UCSD-AML1 (cell line): ENCODE measurements at regions not wholly inside any gene's neighbourhood (a gene's known extent, or its start where the extent isn't known, plus 50 kb on each side); places are given as distances from the start of the nearest gene placed in this dataset.
"Not testable (repeated sequence)": the region's sequence is repeated elsewhere in the genome, so short reads cannot be mapped to it uniquely, and the experiment has no call there.

Experiments used
- DNase-seq: peaks from one replicate; lab custom pipeline; 2025; ENCODE audit not compliant: unreplicated experiment; lab: John Stamatoyannopoulos, UW

DNA sequence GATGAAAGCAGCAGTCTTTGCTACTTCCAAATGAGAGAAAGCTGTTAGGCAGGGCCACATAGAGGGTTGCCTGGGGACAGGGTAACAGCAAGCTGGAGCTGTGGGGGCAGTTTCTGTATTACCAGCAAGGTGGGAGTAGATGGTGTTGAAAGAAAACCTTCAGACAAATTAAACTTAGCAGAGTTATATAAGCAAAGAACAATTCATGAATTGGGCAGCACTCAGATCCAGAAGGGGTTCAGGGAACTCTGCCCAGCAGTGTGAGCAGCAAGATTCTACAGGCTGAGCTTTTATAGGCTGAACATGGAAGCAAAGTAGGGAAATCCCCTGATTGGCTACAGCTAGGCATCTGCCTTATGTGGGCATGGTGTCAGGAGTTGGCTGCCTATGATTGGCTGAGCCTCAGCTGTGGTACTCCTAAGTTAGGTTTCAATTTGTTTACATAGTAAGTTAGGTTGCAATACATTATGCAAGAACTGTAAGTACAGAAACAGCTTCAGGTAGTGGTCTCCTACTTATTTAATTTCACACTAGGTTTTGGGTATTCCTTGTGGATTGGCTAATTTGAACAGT, 64.1 kb upstream of the TMPRSS2 start:
- no peak for DNase-seq

DNA sequence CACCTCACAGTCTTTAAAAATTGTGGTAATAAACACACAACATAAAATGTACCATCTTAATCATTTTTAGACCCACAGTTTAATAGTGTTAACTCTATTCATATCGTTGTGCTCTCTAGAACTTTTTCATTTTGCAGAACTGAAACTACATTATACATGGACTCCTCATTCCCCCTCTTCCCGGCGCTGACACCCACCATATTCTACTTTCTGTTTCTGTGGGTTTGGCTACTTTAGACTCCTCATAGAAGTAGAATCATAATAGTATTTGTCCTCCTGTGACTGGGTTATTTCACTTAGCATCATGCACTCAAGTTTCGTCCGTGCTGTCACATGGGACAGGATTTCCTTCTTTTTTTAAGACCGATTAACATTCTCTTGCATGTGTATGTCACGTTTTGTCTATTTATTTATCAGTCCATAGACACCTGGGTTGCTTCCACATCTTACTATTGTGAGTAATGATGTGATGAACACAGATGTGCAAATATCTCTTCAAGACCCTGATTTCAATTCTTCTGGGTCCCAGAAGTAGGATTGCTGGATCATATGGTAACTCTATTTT, 62.9 kb upstream of the TMPRSS2 start:
- no peak for DNase-seq

DNA sequence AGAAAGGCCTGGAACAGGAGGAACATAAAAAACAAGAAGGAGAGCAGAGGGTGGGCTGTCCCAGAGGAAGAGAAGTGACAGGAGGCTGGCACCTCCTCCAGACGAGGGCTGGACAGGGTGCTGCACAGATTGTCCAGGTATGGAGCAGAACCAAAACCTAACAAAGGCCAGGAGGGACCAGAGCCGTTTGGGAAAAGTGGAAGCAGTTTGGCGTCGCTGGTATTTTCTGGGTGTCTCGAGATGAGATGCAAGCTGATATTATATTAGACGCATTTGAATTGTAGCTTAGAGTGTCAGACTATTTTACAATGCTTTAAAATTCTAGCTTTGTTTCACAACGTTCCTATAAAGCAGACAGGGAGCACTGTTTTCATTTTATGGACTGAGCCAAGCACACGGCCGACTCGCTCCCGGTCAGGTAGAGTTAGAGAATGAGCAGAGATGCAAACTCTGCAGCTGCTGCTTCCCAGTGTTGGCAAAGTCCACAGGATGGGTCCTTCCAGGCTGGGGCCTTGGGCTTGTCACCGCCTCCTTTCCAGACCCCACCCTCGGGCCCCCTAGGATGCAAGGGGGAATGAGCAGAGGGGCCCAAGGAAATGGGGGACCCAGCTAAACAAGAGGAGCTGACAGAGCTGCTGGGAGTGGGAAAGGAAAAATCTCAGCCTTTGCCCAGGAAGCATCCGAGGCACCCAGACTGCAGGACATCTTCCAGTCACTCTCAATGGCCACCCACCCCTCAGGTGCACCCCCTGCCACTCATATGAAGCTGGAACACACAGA, 60.8 kb upstream of the TMPRSS2 start:
- no peak for DNase-seq

DNA sequence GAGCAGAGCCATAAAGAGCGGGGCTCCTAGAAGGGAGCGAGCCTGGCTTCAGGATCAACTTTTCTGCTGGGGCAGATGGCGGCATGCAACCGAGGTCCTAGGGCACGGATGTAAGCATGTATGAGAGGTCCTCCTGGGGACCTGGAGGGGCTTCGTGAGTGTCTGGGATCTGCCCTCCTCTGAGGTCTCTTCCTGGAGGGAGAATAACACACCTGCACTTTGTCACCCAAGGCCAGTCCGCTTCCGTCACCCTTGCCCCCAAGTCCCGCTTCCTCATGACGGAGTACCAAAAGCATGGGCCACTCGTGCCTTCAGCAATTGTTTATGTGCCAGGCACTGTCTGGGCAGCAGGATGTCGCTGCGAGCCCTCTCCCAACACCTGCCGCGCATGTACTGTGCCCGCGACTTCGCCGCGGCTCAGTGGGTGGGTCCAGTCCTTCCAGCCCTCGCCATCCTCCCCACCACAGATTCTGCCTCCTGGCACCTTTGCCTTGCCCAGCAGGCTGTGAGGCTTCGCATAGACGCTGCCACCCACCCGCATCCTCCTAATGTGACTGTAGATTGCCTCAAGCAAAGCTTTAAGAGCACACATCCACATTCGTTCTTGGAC, 60.0 kb upstream of the TMPRSS2 start:
- no peak for DNase-seq

DNA sequence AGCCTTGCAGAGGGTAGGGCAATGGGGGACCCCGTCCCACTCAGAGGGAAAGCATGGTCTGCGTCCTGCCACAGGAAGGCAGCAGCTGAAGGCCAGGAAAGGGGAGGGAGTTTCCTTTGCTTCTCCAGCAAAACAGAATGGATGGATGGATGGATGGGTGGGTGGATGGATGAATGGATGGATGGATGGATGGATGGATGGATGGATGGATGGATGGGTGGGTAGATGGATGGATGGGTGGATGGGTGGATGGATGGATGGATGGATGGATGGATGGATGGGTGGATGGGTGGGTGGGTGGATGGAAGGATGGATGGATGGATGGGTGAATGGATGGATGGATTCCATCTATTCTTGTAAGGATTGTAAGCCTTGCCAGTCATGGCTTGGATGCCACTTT, 59.3 kb upstream of the TMPRSS2 start:
- not testable (repeated sequence) for DNase-seq

DNA sequence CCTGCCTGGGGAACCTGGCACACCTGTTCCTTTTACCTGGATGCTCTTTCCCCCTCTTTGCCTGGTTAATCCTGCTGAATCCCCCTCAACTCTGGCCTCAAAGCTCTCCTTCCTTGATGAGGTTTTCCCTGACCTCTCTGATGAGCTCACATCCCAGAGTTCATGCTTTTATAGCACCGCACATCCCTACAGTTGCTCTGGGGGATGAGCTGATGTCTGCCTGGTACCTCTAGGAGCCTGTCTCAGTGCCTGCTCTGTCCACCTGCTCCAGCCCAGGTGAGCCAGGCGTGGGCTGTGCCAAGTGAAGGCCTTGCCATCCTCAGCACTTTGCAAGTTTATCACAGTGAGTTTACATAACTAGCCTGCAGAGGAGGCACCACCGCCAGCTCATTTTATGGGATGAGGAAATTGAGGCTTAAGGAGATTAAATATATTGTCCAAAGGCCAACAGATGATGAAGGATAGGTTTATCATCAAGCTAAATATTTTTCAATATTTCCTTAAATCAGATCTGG, 58.6 kb upstream of the TMPRSS2 start:
- DNase-seq, result no peak

DNA sequence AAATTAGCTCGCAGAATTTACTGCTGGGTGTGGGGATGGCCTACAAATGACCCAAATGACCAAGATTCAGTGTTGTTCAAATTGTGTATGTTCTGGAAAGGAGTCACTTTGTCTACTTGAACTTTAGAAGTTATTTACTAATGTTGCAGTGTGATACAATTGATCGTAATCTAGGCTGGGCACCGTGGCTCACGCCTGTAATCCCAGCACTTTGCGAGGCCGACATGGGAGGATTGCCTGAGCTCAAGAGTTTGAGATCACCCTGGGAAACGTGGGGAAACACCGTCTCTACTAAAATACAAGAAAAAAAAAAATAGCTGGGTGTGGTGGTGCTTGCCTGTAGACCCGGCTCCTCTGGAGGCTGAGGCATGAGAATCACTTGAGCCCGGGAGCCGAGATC, 57.6 kb upstream of the TMPRSS2 start:
- DNase-seq, result no peak

DNA sequence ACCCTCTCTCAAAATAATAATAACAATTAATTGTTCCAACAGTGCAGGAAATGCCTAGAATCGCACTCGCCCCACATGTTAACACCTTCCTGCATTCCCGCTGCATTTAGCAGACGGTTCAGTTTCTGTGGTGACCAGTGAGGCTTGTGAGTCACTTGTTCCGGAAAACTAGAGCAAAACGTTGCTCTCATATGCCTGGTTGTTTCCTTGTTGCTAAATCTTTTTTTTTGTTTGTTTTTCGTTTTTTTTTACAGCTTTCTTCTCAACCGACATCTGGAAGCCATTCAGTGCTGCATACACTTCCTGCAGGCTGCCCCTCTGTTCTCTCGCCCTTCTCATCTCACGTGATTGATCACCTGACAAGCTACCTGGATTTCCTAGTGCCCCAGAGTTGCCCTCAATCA, 56.9 kb upstream of the TMPRSS2 start:
- DNase-seq, result no peak

DNA sequence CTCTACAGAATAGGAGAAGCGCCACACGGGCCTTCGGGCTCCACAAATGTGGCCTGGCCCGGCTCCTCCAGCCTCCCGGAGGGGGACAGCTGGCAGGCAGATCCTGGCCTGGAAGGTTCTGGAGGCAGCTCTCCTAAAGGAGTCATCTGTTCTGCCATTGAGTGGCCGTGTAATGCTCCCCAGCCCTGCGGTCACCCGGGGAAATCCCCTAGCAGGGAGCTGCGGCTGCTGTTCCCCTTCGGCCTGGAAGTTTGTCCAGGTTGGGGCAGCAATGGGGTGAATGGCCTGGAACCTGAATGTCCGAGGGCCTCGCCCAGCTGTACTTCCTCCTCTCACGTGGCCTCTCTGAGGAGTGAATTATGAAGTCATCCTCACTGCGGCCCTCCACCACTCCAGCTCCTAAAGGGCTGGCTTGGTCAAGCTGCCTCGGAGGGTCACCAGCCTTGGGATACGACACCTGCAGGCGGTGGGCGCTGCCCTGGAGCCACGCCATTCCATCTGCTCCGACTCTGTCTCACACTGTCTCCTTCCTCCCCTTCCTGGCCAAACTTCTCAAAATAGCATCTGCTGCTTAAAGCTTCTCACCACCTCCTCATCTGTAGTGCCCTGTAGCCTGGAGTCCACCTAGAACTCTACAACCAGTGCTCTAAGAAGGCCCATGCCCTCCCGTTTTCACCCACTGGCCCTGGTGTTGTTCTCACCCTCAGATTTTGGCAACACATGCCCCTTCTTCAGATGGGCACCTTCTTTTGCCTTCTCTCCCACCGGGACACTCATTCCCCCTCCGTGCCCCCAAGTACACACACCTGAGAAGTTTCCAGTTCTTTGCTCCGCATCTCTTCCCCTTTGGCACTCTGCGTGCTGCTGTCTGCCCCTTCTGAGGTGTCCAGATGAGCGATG, 54.4 kb upstream of the TMPRSS2 start:
- DNase-seq, result no peak

DNA sequence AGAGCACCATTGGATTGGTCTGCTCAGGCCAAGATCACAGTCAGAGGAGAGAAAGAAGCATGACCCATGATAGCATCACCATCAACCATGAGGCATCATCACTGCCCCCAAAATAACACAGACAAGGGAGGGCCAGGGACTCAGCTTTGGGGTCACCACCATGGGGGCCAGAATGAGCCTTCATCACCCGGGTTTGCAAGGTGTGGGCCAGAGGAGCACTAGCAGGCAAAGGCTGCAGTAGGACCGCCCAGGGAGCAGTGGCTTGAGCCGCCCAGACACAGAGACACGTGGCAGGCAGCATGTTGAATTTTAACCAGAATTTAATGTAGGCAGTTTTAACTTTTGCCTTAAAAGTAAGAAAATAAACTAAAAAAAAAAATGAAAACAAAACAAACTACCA, 53.7 kb upstream of the TMPRSS2 start:
- DNase-seq, result no peak

DNA sequence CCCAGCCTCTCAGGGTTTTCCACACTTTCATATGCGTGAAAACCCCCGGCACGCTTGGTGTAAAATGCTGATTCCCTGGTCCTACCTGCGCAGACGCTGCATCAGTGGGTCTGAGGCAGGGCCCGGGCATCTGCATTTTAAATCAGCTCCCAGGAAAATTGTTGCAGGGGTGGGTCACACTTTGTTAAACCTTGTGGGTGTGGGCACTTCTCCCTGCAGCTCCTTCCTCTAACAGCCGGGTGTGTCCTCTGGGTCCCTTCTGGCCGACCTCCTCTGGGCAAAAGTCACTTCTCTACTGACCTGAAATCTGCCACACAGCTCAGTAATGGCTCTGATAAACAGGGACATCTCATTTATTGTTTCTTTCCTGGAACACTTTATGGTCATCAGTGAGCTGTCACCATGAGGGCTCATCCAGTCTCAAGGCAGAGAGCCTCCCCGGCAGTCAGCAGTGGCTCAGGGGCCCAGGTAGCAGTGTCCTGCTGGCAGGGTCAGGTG, 52.8 kb upstream of the TMPRSS2 start:
- no peak for DNase-seq

DNA sequence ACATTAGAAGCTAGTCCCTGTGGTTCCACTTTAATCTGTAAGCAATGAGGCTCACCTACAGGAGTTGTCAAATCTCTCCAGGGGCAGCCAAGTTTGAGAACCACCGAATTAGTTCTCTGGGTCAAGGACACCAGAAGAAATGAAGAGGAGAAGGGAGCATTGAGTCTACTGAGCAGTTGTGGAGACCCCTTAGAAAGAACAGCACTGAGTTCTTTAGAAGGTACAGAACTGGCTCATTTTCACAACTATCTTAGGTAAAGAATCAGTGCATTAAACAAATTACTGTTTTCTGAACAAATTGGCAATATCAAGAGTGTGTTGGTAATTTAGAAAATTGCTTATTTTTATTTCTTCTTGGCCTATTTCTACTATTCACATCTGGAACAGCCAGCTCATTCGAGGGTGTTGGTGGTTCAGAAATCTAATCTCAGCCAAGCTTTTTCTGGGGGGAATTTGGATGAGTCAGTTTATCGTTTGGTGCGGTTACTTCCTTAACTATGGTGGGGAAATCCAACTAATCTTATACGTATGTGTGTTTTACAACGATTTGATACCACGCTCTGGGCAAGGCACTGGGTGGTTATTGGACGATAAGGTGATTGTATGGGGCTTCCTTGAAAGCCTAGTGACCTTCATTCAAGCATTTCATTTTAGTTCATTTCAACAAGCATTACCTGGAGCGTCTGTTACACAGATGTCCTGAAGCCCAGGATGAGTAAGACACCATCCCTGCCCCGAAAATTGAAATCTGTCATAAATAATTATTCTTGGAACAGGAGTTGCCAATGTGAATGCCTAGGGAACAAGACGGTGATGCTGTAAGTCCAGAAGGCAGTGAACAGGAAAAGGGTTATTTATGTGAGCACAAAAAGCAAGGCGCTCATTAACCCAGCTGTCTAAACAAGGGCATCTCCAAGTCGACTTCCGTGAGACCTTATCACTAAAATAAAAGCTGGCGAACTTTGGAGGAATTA, 52.0 kb upstream of the TMPRSS2 start:
- no peak for DNase-seq

DNA sequence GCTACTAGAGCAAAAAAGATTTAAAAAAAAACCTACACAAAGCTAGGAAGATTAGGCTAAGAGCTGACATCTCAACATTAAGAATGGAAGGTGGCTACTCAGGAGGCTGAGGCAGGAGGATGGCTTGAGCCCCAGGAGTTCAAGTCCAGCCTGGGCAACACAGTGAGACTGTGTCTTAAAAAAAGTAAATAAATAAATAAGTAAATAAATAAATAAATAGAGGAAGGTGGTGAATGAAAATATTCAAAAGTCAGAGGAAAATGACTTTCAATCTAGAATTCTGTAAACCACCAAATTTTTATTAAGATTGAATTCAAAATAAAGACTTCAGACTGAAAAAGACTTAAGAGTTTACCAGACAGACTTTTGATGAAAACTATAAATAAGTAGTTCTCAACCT, 50.9 kb upstream of the TMPRSS2 start:
- DNase-seq, result no peak

DNA sequence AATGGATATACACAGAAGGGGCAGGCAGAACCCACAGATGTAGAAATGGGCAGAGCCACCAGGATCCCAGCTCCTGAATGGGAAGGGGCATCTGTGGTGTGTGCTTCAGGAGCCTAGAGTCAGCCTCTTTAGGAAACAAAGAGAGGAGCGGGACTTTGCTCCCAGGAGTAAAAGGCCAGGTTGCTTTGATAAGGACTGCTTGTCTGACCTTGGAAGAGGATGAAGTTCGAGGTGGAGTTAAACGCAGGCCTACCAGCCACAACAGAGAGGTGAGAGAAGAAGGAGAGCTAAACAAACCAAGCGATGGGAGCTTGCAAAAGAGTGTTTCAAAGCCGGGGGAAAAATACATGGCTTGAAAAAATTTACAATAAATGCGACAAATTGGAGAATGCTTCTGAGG, 49.9 kb upstream of the TMPRSS2 start:
- DNase-seq, result no peak
